GF-D8 (cell line): ENCODE measurements at regions not wholly inside any gene's neighbourhood (a gene's known extent, or its start where the extent isn't known, plus 50 kb on each side); places are given as distances from the start of the nearest gene placed in this dataset.

Experiments
- DNase-seq: peaks from one replicate; lab custom pipeline; 2025; lab: John Stamatoyannopoulos, UW

DNA sequence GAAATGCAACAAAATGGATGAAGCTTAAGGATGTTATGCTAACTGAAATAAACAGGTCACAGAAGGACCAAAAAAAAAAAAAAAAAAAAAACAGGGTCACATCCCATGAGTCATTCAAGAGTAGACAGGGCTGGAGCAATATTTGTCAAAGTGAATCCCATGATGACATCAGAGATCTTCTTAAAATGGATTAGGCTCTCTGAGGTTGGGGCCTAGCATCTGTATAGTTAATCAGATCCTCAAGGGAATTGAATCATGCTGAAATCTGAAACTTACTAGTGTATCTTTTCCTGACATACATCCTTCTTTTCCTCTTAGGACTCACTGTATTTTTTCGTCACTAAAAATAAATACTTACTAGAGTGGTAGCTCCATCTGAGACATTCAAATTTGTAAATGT is 380.6 kb upstream of the NXPH2 start:
- no peak for DNase-seq

- DNase-seq, result no peak
Measured at GRCh38 chr2:139159177-139159576, 379.0 kb upstream of the NXPH2 start.

GRCh38 chr2:139156730-139157129 is 376.5 kb upstream of the NXPH2 start:
- no peak for DNase-seq

- DNase-seq, result no peak
Measured at GRCh38 chr2:139155991-139156390, 375.8 kb upstream of the NXPH2 start.

- DNase-seq, result no peak
Measured at GRCh38 chr2:139142252-139142880, 362.2 kb upstream of the NXPH2 start.

GRCh38 chr2:139124271-139124670 is 344.1 kb upstream of the NXPH2 start:
- DNase-seq, result no peak

GRCh38 chr2:139123795-139124194 is 343.6 kb upstream of the NXPH2 start:
- no peak for DNase-seq

- no peak for DNase-seq
Measured at GRCh38 chr2:139122711-139123158, 342.5 kb upstream of the NXPH2 start.

- no peak for DNase-seq
Measured at GRCh38 chr2:139099721-139100120, 319.5 kb upstream of the NXPH2 start.

DNA sequence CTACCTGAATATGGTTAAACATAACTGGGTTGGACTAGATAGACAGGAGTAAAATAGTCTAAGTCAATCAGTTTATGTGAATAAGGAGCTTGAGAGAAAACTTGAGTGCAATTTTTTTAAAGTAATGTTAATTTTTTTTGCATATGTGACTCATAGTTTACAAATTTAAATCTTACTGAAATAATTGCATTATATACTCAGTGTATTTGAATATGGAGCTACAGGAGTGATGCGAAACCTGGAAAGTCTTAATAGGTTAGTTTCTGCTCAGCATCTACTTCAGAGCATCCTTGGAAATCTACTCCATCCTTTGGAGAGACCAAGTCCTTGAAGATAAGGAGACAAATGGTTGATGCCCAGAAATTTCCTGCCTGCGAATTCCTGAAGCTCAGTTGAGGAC is 318.8 kb upstream of the NXPH2 start:
- DNase-seq, result no peak

- DNase-seq, result no peak
Measured at GRCh38 chr2:139083121-139083520, 302.9 kb upstream of the NXPH2 start.

- DNase-seq, result no peak
Measured at GRCh38 chr2:139080244-139080643, 300.1 kb upstream of the NXPH2 start.

DNA sequence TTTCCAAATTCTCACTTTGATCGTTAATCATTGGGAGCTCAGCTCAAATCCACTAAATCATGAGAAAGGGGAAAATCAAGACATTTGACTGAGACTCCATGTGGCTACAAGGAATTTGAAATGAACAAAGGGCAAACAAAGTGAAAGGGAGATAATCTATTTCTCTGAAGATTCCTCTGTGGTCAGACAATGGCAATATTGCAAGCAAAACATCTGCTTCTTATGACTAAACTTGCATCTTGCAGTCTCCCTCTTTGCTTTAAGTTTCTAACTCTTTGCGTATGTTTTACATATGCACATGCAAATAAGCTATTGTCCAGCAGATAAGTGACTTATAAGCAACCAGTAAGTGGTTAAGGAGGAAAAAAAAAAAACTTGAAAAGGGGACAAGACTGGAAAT is 299.1 kb upstream of the NXPH2 start:
- no peak for DNase-seq

- no peak for DNase-seq
Measured at GRCh38 chr2:139078376-139078775, 298.2 kb upstream of the NXPH2 start.

DNA sequence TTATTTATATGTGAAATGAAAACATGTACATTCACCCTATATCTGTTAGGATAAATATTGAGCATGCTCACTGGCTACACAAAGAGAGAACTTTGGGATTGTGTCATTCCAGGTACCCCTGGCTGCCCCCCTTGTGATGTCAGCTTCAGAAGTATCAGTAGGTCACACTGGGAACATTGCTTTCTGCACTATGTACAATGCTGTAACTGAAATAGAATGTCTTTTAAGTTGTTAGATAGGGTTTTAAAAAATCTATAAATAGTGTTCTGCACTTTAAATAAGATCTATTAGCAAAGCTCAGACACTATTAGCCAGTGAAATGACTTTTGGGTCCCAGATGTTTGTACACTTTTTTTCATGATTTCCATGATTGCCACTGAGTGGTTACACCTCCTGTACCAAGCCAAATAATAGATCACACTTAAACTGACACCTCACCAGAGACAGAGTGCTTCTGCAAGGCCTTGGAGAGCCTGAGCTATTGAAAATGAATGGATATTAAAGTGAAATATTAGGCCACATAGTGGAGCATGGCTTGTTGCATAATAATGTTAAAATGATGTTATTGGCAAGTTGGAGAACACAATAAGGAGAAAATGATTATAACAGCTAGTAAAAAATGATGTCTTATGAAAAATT is 297.0 kb upstream of the NXPH2 start:
- no peak for DNase-seq

GRCh38 chr2:139067874-139068273 is 287.7 kb upstream of the NXPH2 start:
- no peak for DNase-seq

DNA sequence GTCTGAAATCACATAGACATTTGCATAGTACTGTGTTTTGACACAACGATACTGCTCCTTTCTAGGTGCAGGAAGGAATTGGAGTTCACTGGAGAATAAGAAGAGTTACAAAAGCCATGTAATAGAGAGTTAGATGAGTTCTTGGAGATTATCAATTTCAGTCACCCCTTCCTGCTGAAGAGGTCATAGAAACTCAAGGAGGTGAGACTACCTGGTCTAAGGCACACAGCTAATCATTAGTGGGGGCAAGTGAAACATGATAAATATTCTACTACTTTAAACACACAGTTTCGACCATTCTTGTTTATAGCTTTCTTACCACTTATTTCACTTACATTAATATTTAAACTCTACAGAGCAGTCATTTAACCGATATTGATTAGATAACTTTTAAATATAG is 286.9 kb upstream of the NXPH2 start:
- no peak for DNase-seq

DNA sequence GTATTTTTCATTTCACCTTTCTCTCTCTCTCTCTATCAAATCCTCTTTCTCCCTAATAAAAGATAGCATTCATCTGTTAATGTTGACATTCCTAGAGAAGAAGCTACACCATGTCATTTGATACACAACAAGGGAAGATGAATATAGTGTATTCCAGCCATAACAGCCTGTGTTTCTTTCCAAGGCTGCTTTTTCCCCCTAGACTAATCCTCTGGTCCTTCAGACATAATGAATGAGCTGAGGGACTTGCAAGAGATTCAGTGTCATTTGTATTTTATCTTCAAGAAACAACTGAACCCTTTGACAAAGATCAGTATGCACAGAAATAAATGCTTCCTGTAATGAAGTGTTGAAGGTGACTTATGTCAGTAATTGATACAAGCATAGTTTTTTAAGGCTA is 284.0 kb upstream of the NXPH2 start:
- DNase-seq, result no peak

DNA sequence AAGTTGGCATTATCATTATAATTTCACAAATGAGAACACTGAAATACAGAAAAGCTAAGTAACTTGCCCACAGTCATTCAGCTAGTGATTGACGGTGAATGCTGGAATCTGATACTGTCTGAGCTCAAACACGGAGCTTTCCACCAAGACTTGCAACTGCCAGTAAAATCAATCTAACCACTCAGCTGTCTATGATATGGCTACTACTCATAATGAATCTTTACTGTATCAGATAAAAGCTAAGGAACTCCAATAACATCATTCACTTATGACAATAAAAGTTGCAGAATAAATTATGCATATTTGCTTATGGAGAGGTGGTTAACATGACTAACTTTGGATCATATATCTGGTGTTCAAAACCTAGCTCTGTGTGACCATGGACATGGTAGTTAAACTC is 279.4 kb upstream of the NXPH2 start:
- DNase-seq, result no peak

DNA sequence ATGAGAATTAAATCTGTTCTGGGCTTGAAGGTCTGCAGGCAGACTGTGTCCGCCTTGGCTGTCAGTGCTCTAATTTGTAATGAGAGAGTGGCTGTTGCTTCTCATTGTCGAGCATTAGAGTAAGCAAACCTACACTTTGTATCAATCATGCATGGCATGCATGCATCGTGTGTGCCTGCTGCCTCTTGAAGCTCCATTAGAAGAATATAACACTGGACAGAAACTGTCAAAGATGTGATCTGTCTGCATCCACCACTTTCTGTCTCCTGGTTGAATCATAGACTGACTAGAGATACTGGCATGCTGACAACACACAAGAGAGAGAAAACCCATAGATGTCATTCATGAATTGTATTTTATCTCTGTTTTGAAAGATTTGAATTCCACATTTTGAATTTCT is 275.0 kb upstream of the NXPH2 start:
- DNase-seq, result no peak

DNA sequence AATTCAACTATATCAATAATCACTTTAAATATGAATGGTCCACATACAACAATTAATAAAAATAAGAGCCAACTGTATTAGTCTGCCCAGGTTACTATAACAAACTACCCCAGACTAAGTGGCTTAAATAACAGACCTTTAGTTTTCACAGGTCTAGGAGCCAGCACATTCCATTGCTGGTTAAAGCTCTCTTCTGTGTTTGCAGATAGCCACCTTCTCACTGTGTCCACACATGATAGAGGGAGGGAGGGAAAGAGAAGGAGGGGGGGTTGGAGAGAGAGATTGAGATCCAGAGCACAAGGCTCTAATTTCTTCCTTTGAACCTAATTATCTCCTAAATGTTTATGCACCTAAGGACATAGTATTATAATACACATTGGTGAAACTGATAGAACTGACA is 267.8 kb upstream of the NXPH2 start:
- no peak for DNase-seq

DNA sequence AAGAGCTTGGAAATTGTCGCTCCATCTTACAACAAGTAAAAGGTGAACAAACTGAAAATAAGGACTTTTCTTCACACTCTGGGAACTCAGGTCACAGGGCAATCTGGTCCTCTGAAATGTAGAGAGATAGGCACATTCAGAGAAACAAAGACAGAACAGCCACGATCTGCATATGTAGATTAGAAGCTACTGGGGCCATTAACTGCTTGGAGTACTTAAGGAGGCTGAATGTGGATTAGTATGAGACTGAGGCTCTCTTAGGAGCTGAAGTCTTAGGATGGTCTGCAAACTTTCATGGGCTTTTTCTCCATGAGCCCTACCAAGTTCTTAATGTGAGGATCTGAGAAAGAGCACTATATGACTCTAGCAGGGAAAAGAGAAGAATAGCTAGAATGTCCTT is 265.3 kb upstream of the NXPH2 start:
- no peak for DNase-seq

- no peak for DNase-seq
Measured at GRCh38 chr2:139034064-139034463, 253.9 kb upstream of the NXPH2 start.

DNA sequence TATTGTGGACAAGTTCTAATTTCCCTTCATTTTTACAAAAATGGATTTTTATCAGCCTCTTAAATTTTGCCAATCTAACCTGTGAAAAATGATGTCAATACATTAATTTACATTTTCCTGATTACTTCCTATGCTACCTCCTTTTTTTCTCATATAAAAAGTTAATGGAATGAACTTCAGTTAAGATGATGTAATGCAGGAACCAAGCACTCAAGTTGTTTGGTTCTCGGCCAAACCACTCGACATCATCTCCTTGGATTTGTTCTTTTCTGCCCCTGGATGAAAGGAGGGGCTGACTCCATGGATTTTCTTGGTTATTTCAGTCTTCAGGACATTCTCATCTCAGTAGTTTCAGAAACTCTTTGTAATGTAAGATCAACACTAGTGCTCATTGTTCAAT is 253.1 kb upstream of the NXPH2 start:
- no peak for DNase-seq
